ENCODE measurements at regions not wholly inside any gene's neighbourhood (a gene's known extent, or its start where the extent isn't known, plus 50 kb on each side); places are given as distances from the start of the nearest gene placed in this dataset.

- no peak for DNase-seq (ENCODE audit: low read depth in 2 of 2)
- no peak overlapping the region for H3K4me3 ChIP-seq (replicated peaks in 1 of 2; ENCODE audit: low read depth in 2 of 2, low read length in 2 of 2)
- no peak for TF ChIP-seq CTCF (IDR thresholded peaks at IDR 0.05; ENCODE audit: low read depth, low read length)
These were observed 452.6 kb downstream of the OCA2 start for GRCh38 chr15:27646531-27646930.

- no peak overlapping the region for H3K4me3 ChIP-seq (replicated peaks in 1 of 2; ENCODE audit: low read depth in 2 of 2, low read length in 2 of 2)
- TF ChIP-seq CTCF (IDR thresholded peaks at IDR 0.05; ENCODE audit: low read depth, low read length) = no peak
- no peak for DNase-seq (ENCODE audit: low read depth in 2 of 2)
These were observed 453.4 kb downstream of the OCA2 start for GRCh38 chr15:27645672-27646071.

GRCh38 chr15:27642981-27643380 is 456.1 kb downstream of the OCA2 start:
- DNase-seq (ENCODE audit: low read depth in 2 of 2) = no peak
- no peak overlapping the region for H3K4me3 ChIP-seq (replicated peaks in 1 of 2; ENCODE audit: low read depth in 2 of 2, low read length in 2 of 2)
- no peak for TF ChIP-seq CTCF (IDR thresholded peaks at IDR 0.05; ENCODE audit: low read depth, low read length)

GRCh38 chr15:27639595-27639994 is 459.5 kb downstream of the OCA2 start:
- TF ChIP-seq CTCF (IDR thresholded peaks at IDR 0.05; ENCODE audit: low read depth, low read length) = no peak

GRCh38 chr15:27638958-27639357 is 460.2 kb downstream of the OCA2 start:
- H3K4me3 ChIP-seq (replicated peaks in 1 of 2; ENCODE audit: low read depth in 2 of 2, low read length in 2 of 2) = no peak overlapping the region
- no peak for TF ChIP-seq CTCF (IDR thresholded peaks at IDR 0.05; ENCODE audit: low read depth, low read length)
- no peak for DNase-seq (ENCODE audit: low read depth in 2 of 2)

More at GRCh38 chr15:27639595-27639994, 459.5 kb downstream of the OCA2 start:
- DNase-seq (ENCODE audit: low read depth in 2 of 2) = no peak
- H3K4me3 ChIP-seq (replicated peaks in 1 of 2; ENCODE audit: low read depth in 2 of 2, low read length in 2 of 2) = no peak overlapping the region

- TF ChIP-seq CTCF (IDR thresholded peaks at IDR 0.05; ENCODE audit: low read depth, low read length) = no peak
- no peak overlapping the region for H3K4me3 ChIP-seq (replicated peaks in 1 of 2; ENCODE audit: low read depth in 2 of 2, low read length in 2 of 2)
These were observed 463.2 kb downstream of the OCA2 start for GRCh38 chr15:27635916-27636315.

GRCh38 chr15:27628486-27628885 is 470.6 kb downstream of the OCA2 start:
- no peak overlapping the region for H3K4me3 ChIP-seq (replicated peaks in 1 of 2; ENCODE audit: low read depth in 2 of 2, low read length in 2 of 2)
- no peak for DNase-seq (ENCODE audit: low read depth in 2 of 2)
- no peak for TF ChIP-seq CTCF (IDR thresholded peaks at IDR 0.05; ENCODE audit: low read depth, low read length)

More at GRCh38 chr15:27635916-27636315, 463.2 kb downstream of the OCA2 start:
- no peak for DNase-seq (ENCODE audit: low read depth in 2 of 2)
